Heart right ventricle (tissue), 16 donors: ENCODE measurements at regions not wholly inside any gene's neighbourhood (a gene's known extent, or its start where the extent isn't known, plus 50 kb on each side); places are given as distances from the start of the nearest gene placed in this dataset.
A peak's percentile ranks its signal among the peaks of the same experiment; 100 is the strongest.
"Not testable (repeated sequence)": the region's sequence is repeated elsewhere in the genome, so short reads cannot be mapped to it uniquely, and the experiment has no call there.

Experiments used
- ATAC-seq, 8 donors: fragments of 200-7000 bp; cut with Tn5 transposase; one replicate each; pipeline ENCODE4 v1.9.1; 2020; ENCODE audit warnings: mild to moderate bottlenecking in 8 of 8, moderate library complexity in 8 of 8, moderate number of reproducible peaks in 1 of 8
- DNase-seq, 2 donors: peaks; one replicate each; pipeline ENCODE4 v3.0.0-alpha.2; 2020
- H3K27ac ChIP-seq, 10 donors: fragments of 200-600 bp; sonication (generic) in 2 of 10; one replicate each; pipeline versions ENCODE4 v1.5.0 to v1.8.0; 2020 to 2022; ENCODE audit warnings: mild to moderate bottlenecking in 3 of 10
- H3K27me3 ChIP-seq, 7 donors: fragments of 200-600 bp; one replicate each; pipeline ENCODE4 v1.8.0; 2021 to 2022; ENCODE audit warnings: mild to moderate bottlenecking in 2 of 7
- H3K36me3 ChIP-seq, 9 donors: fragments of 200-600 bp; sonication (generic) in 1 of 9; one replicate each; pipeline versions ENCODE4 v1.5.0 to v1.8.0; 2020 to 2022; ENCODE audit warnings: mild to moderate bottlenecking in 2 of 9
- H3K4me1 ChIP-seq, 9 donors: fragments of 200-600 bp; sonication (generic) in 1 of 9; one replicate each; pipeline versions ENCODE4 v1.5.0 to v1.8.0; 2020 to 2022; ENCODE audit warnings: mild to moderate bottlenecking in 4 of 9
- H3K4me3 ChIP-seq, 10 donors: fragments of 200-600 bp; sonication (generic) in 2 of 10; one replicate each; pipeline versions ENCODE4 v1.5.0 to v1.8.0; 2020 to 2022; ENCODE audit warnings: mild to moderate bottlenecking in 7 of 10, moderate library complexity in 2 of 10
- H3K9me3 ChIP-seq, 11 donors: fragments of 200-600 bp in 10 of 11; sonication (generic) in 2 of 11; one replicate each; pipeline versions ENCODE4 v1.5.0 to v1.8.0; 2013 to 2022; ENCODE audit warnings: mild to moderate bottlenecking in 2 of 11, control low read depth in 1 of 11, moderate library complexity in 1 of 11
- CTCF ChIP-seq, 9 donors: fragments of 200-600 bp; sonication (generic) in 2 of 9; IDR thresholded peaks; one replicate each; pipeline versions ENCODE4 v1.5.0 to v1.8.0; 2021 to 2022; ENCODE audit warnings: antibody characterized with exemption in 9 of 9, mild to moderate bottlenecking in 5 of 9, moderate library complexity in 1 of 9
- WGBS, 2 donors: extraction: QIAGEN DNeasy Blood & Tissue Kit; methylation state at CpG; one replicate each; pipeline ENCODE4 v1.1.7; 2013; ENCODE audit warnings: inconsistent platforms in 1 of 2; 5-methylcytosine and 5-hydroxymethylcytosine counted together
- intact Hi-C, 10 donors: fragments of 100-400 bp; cut with DNase I; formaldehyde crosslinking; loops; one replicate each; pipeline versions ENCODE4 v1.11.1 to v1.14.2; 2022
- donor health status: Arrhythmogenic right ventricular cardiomyopathy.
- donor health status: ischemic (EF 13 %, LVEDD 7.1; RV severe dilation, severe dysfunction).
- donor health status: healthy with polysubstance abuse.
- donor health status: DM: no; HTN: yes; CAD: no.
- donor health status: DM: no; HTN: no; CAD: no.
- donor health status: ischemic (EF 25% LVEDD 6.9; RV normal size, moderate dysfunction).
- donor health status: ischemic (EF 25% LVEDD 5.7; RV mildly dilated, moderate dysfunction).
- donor health status: healthy.
- donor health status: DM: yes; HTN: yes; CAD: no.
- donor health status: Ischemic cardiomyopathy.
- donor health status: ischemic (EF 35%, LVEDD 5.7; RV mildly dilated, moderate dysfunction).
- donor health status: nonischemic (EF 11% LVEDD 7.7; RV severe dilation, severe dysfunction).
- donor health status: DM: yes; HTN: yes; CAD: no.
- donor health status: PGD.
- donor health status: ischemic (EF 29% LVEDD 5.4; RV normal size, mild dysfunction).
- donor health status: nonischemic (EF 23%, LVEDD 6.1; RV moderate dilation, normal function).

GRCh38 chr14:65847075-65847847 lies 434.7 kb downstream of the FUT8 start:
- Histone ChIP-seq H3K27me3 (no peaks in the 10 kb centered on the region), H3K4me3 (no peak overlapping the region)

GRCh38 chr14:65847931-65848330 lies 435.4 kb downstream of the FUT8 start:
- intact Hi-C loops: not testable (repeated sequence)
- WGBS, 2 donors: 85 to 90% methylated on average over 3 of the region's 3 CpGs

More at GRCh38 chr14:65847075-65847847, 434.7 kb downstream of the FUT8 start:
- DNase-seq (no peak), ATAC-seq (peak in 1 of 8 donors; percentile 61)
- H3K9me3 ChIP-seq: no peaks in the 10 kb centered on the region
- peak overlapping the region in 1 of 10 donors; percentile 69 for H3K27ac ChIP-seq
- H3K36me3 ChIP-seq: no peaks in the 10 kb centered on the region
- intact Hi-C loops: no loop called here
- 67 to 74% methylated on average over 7 of the region's 7 CpGs for WGBS, 2 donors
- TF ChIP-seq CTCF (IDR thresholded peaks at IDR 0.05): no peak
- H3K4me1 ChIP-seq: peaks cover 0 to 27% (median 0%) of the 10 kb centered on the region in 9 donors

GRCh38 chr14:65849091-65849490 lies 436.6 kb downstream of the FUT8 start:
- Histone ChIP-seq H3K4me1 (peaks cover 0 to 27% (median 0%) of the 10 kb centered on the region in 9 donors), H3K27me3 (no peaks in the 10 kb centered on the region), H3K4me3 (no peak overlapping the region), H3K36me3 (no peaks in the 10 kb centered on the region), H3K9me3 (no peaks in the 10 kb centered on the region), H3K27ac (peak overlapping the region in 1 of 10 donors; percentile 42)
- 86 to 94% methylated on average over 3 of the region's 3 CpGs for WGBS, 2 donors
- ATAC-seq (no peak), DNase-seq (no peak)
- intact Hi-C loops: no loop called here
- no peak for TF ChIP-seq CTCF (IDR thresholded peaks at IDR 0.05)

More at GRCh38 chr14:65847931-65848330, 435.4 kb downstream of the FUT8 start:
- H3K4me3 ChIP-seq, DNase-seq, H3K9me3 ChIP-seq, H3K36me3 ChIP-seq, H3K27me3 ChIP-seq, ATAC-seq: not testable (repeated sequence)
- Histone ChIP-seq H3K27ac (peak overlapping the region in 1 of 10 donors; percentile 49), H3K4me1 (peaks cover 0 to 27% (median 0%) of the 10 kb centered on the region in 9 donors)

GRCh38 chr14:65849558-65849957 lies 437.0 kb downstream of the FUT8 start:
- no peak for ATAC-seq
- TF ChIP-seq CTCF (IDR thresholded peaks at IDR 0.05): no peak
- intact Hi-C loops: no loop called here
- DNase-seq: no peak
- Histone ChIP-seq H3K4me1 (peaks cover 0 to 27% (median 0%) of the 10 kb centered on the region in 9 donors), H3K27me3 (no peaks in the 10 kb centered on the region), H3K9me3 (no peaks in the 10 kb centered on the region), H3K27ac (peak overlapping the region in 1 of 10 donors; percentile 42), H3K4me3 (no peak overlapping the region), H3K36me3 (no peaks in the 10 kb centered on the region)
- 39 to 41% methylated on average over 2 of the region's 2 CpGs for WGBS, 2 donors
